H9 (cell line): ENCODE measurements at regions not wholly inside any gene's neighbourhood (a gene's known extent, or its start where the extent isn't known, plus 50 kb on each side); places are given as distances from the start of the nearest gene placed in this dataset.

Experiments used
- DNase-seq: peaks from one replicate; pipeline ENCODE4 v3.0.0-alpha.2; 2017
- H2AFZ ChIP-seq: one replicate; pipeline ENCODE4 v1.6.1; 2013; ENCODE audit warnings: mild to moderate bottlenecking, low read length, control low read depth, moderate library complexity
- H2AK5ac ChIP-seq: 2 replicates; pipeline ENCODE4 v1.6.1; 2013; ENCODE audit warnings: low read length, control low read depth, mixed read lengths; ENCODE audit not compliant: insufficient read length
- H2BK120ac ChIP-seq: one replicate; pipeline ENCODE4 v1.6.1; 2013; ENCODE audit warnings: low read depth, mild to moderate bottlenecking, low read length, control low read depth, inconsistent platforms; ENCODE audit not compliant: poor library complexity, severe bottlenecking
- H2BK12ac ChIP-seq: 2 replicates; pipeline ENCODE4 v1.6.1; 2013; ENCODE audit warnings: low read length, control low read depth, mixed read lengths, low read depth; ENCODE audit not compliant: insufficient read length
- H2BK15ac ChIP-seq: 2 replicates; pipeline ENCODE4 v1.6.1; 2013; ENCODE audit warnings: low read depth, low read length, control low read depth
- H2BK20ac ChIP-seq: one replicate; pipeline ENCODE4 v1.6.1; 2013; ENCODE audit warnings: low read depth, mild to moderate bottlenecking, low read length, control low read depth, inconsistent platforms; ENCODE audit not compliant: poor library complexity, severe bottlenecking
- H2BK5ac ChIP-seq: 2 replicates; pipeline ENCODE4 v1.6.1; 2013; ENCODE audit warnings: low read length, control low read depth, mixed read lengths; ENCODE audit not compliant: insufficient read length
- H3K14ac ChIP-seq: 2 replicates; pipeline ENCODE4 v1.6.1; 2013; ENCODE audit warnings: low read length, control low read depth; ENCODE audit not compliant: insufficient read depth
- H3K18ac ChIP-seq: 2 replicates; pipeline ENCODE4 v1.6.1; 2013; ENCODE audit warnings: low read depth, mild to moderate bottlenecking, mixed read lengths, low read length, control low read depth; ENCODE audit not compliant: insufficient read length
- H3K23ac ChIP-seq: 2 replicates; pipeline ENCODE4 v1.6.1; 2013; ENCODE audit warnings: low read length, control low read depth, mixed read lengths, low read depth; ENCODE audit not compliant: insufficient read length
- H3K23me2 ChIP-seq: 2 replicates; pipeline ENCODE4 v1.6.1; 2013; ENCODE audit warnings: low read depth, mild to moderate bottlenecking, mixed read lengths, low read length, control low read depth; ENCODE audit not compliant: insufficient read length, poor library complexity, severe bottlenecking
- H3K27ac ChIP-seq: 2 replicates; pipeline ENCODE4 v1.5.1; 2013; ENCODE audit warnings: low read length, control low read depth, mixed read lengths, low read depth; ENCODE audit not compliant: insufficient read length
- H3K27me3 ChIP-seq: 2 replicates; pipeline ENCODE4 v1.6.1; 2013; ENCODE audit warnings: low read length, control low read depth, inconsistent platforms; ENCODE audit not compliant: insufficient read depth
- H3K4ac ChIP-seq: 2 replicates; pipeline ENCODE4 v1.6.1; 2013; ENCODE audit warnings: low read depth, mild to moderate bottlenecking, control low read depth, inconsistent platforms, low read length, moderate library complexity
- H3K4me1 ChIP-seq: 2 replicates; pipeline ENCODE4 v1.6.1; 2013; ENCODE audit warnings: low read length, control low read depth, inconsistent platforms; ENCODE audit not compliant: insufficient read depth
- H3K4me2 ChIP-seq: 2 replicates; pipeline ENCODE4 v1.6.1; 2013; ENCODE audit warnings: low read length, control low read depth, mixed read lengths; ENCODE audit not compliant: insufficient read length, insufficient read depth
- H3K56ac ChIP-seq: 2 replicates; pipeline ENCODE4 v1.6.1; 2013; ENCODE audit warnings: low read depth, mild to moderate bottlenecking, mixed read lengths, low read length, control low read depth; ENCODE audit not compliant: insufficient read length
- H3K79me1 ChIP-seq: 2 replicates; pipeline ENCODE4 v1.6.1; 2013; ENCODE audit warnings: low read depth, mild to moderate bottlenecking, moderate library complexity, low read length, control low read depth, inconsistent platforms; ENCODE audit not compliant: insufficient read depth, poor library complexity, severe bottlenecking
- H3K79me2 ChIP-seq: 2 replicates; pipeline ENCODE4 v1.6.1; 2013; ENCODE audit warnings: low read length, control low read depth, inconsistent platforms; ENCODE audit not compliant: insufficient read depth
- H3K9ac ChIP-seq: 2 replicates; pipeline ENCODE4 v1.6.1; 2013; ENCODE audit warnings: low read length, control low read depth, mixed read lengths; ENCODE audit not compliant: insufficient read length; ENCODE audit errors: extremely low read depth
- H3K9me3 ChIP-seq: one replicate; pipeline ENCODE4 v1.6.1; 2013; ENCODE audit warnings: low read depth, low read length, inconsistent platforms; ENCODE audit not compliant: control insufficient read depth
- H3T11ph ChIP-seq: one replicate; pipeline ENCODE4 v1.6.1; 2013; ENCODE audit warnings: mild to moderate bottlenecking, low read length, control low read depth, inconsistent platforms
- H4K20me1 ChIP-seq: one replicate; pipeline ENCODE4 v1.6.1; 2013; ENCODE audit not compliant: control insufficient read depth, insufficient read length, insufficient read depth
- H4K5ac ChIP-seq: 2 replicates; pipeline ENCODE4 v1.6.1; 2013; ENCODE audit warnings: low read depth, mild to moderate bottlenecking, mixed read lengths, low read length, control low read depth; ENCODE audit not compliant: insufficient read length
- H4K8ac ChIP-seq: replicated peaks from 2 replicates; pipeline ENCODE4 v1.6.1; 2013; ENCODE audit warnings: low read length, control low read depth, mixed read lengths, low read depth; ENCODE audit not compliant: insufficient read length
- H4K91ac ChIP-seq: 2 replicates; pipeline ENCODE4 v1.6.1; 2013; ENCODE audit warnings: low read depth, mild to moderate bottlenecking, moderate library complexity, mixed read lengths, low read length, control low read depth; ENCODE audit not compliant: insufficient read length
- H3K27ac Mint-ChIP-seq, 3 experiments: 2 replicates in 2 of 3; 3 replicates in 1 of 3; pipeline ENCODE4 v1.8.0; 2020 to 2021; ENCODE audit warnings: mixed read lengths in 3 of 3, mild to moderate bottlenecking in 1 of 3, moderate library complexity in 1 of 3
- H3K27me3 Mint-ChIP-seq: 2 replicates; pipeline ENCODE4 v1.8.0; 2021; ENCODE audit warnings: low read depth, mild to moderate bottlenecking, moderate library complexity, mixed read lengths
- H3K36me3 Mint-ChIP-seq, 3 experiments: 2 replicates in 2 of 3; 3 replicates in 1 of 3; pipeline ENCODE4 v1.8.0; 2020 to 2021; ENCODE audit warnings: low read depth in 3 of 3, mixed read lengths in 3 of 3; ENCODE audit not compliant: insufficient read depth in 1 of 3
- H3K4me1 Mint-ChIP-seq, 2 experiments: 2 replicates each; pipeline ENCODE4 v1.8.0; 2020; ENCODE audit warnings: mixed read lengths in 2 of 2
- H3K4me3 Mint-ChIP-seq, 2 experiments: 2 replicates in 1 of 2; 3 replicates in 1 of 2; pipeline ENCODE4 v1.8.0; 2020 to 2021; ENCODE audit warnings: mild to moderate bottlenecking in 2 of 2, mixed read lengths in 2 of 2, moderate library complexity in 1 of 2
- H3K9me3 Mint-ChIP-seq, 2 experiments: 2 replicates in 1 of 2; 3 replicates in 1 of 2; pipeline ENCODE4 v1.8.0; 2020; ENCODE audit warnings: mild to moderate bottlenecking in 2 of 2, mixed read lengths in 2 of 2, moderate library complexity in 1 of 2
- WGBS: extraction: QIAGEN DNeasy Blood & Tissue Kit; methylation state at CpG from one replicate; pipeline ENCODE4 v1.1.7; 2013; ENCODE audit warnings: missing lambda C conversion rate, low lambda C conversion rate, mixed read lengths; ENCODE audit not compliant: insufficient read length; ENCODE audit errors: extremely low coverage; 5-methylcytosine and 5-hydroxymethylcytosine counted together
- TF ChIP-seq, protein P1 (sequence below): fragments of 200-600 bp; sonication (generic); conservative IDR thresholded peaks from 3 replicates; pipeline ENCODE4 v1.8.0; 2021; ENCODE audit warnings: antibody characterized with exemption, mild to moderate bottlenecking

DNA sequence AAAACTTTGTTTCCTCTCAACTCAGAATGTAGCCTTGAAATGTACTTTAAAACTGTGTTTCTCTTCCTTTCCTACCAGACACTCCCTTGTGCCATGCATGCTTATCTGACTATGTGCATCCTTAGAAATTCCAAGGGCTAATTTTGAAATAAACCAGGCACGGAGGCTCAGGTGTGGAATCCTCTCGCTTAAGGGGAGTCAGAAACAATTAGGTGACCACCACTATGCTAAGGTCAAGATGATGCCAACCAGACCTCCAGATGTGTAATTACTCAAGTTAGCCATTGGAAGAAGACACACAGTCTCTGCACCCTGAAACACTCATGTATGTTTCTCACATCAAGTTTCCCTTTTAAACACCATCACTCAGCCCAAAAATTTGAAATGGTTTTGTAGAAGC, 572.1 kb downstream of the VGLL3 start:
- DNase-seq, result no peak
- Histone ChIP-seq H2BK20ac (no peak overlapping the region), H2BK15ac (no peak overlapping the region), H2BK12ac (no peak overlapping the region), H3K9me3 (no peaks in the 10 kb centered on the region), H3K79me2 (no peaks in the 10 kb centered on the region), H3K23me2 (no peaks in the 10 kb centered on the region), H3K79me1 (no peaks in the 10 kb centered on the region), H3T11ph (no peak overlapping the region), H2AK5ac (no peak overlapping the region), H2BK120ac (no peak overlapping the region), H4K20me1 (no peaks in the 10 kb centered on the region), H3K18ac (no peak overlapping the region), H3K23ac (no peak overlapping the region), H3K14ac (no peak overlapping the region), H4K5ac (no peak overlapping the region), H2AFZ (no peak overlapping the region), H4K8ac (no peak overlapping the region), H3K27ac (no peak overlapping the region), H3K56ac (no peak overlapping the region), H3K4me2 (no peak overlapping the region), H4K91ac (no peak overlapping the region), H3K4me1 (no peaks in the 10 kb centered on the region; the same call in 1 of the 2 replicates), H3K27me3 (no peaks in the 10 kb centered on the region), H2BK5ac (no peak overlapping the region), H3K4ac (no peak overlapping the region), H3K9ac (no peak overlapping the region)
- Mint-ChIP-seq H3K4me3 (no peak overlapping the region), H3K9me3 (0 out of 5 replicates have a peak, but pooled peaks cover 0 to 1% of the 10 kb centered on the region in 2 experiments), H3K36me3 (peaks cover 0 to 5% (median 3%) of the 10 kb centered on the region in 3 experiments; a peak in 4 of 7 replicates), H3K27me3 (no peaks in the 10 kb centered on the region), H3K4me1 (peaks cover 0 to 13% of the 10 kb centered on the region in 2 experiments; a peak in 2 of 4 replicates), H3K27ac (no peak overlapping the region)
- TF ChIP-seq, protein P1, sequence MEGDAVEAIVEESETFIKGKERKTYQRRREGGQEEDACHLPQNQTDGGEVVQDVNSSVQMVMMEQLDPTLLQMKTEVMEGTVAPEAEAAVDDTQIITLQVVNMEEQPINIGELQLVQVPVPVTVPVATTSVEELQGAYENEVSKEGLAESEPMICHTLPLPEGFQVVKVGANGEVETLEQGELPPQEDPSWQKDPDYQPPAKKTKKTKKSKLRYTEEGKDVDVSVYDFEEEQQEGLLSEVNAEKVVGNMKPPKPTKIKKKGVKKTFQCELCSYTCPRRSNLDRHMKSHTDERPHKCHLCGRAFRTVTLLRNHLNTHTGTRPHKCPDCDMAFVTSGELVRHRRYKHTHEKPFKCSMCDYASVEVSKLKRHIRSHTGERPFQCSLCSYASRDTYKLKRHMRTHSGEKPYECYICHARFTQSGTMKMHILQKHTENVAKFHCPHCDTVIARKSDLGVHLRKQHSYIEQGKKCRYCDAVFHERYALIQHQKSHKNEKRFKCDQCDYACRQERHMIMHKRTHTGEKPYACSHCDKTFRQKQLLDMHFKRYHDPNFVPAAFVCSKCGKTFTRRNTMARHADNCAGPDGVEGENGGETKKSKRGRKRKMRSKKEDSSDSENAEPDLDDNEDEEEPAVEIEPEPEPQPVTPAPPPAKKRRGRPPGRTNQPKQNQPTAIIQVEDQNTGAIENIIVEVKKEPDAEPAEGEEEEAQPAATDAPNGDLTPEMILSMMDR, result no peak
- WGBS, result no CpG with 5 or more reads among the region's 2 CpGs
